Muscle of back (tissue), 3 donors: ENCODE measurements at regions not wholly inside any gene's neighbourhood (a gene's known extent, or its start where the extent isn't known, plus 50 kb on each side); places are given as distances from the start of the nearest gene placed in this dataset.
A peak's percentile ranks its signal among the peaks of the same experiment; 100 is the strongest.

ENCODE experiments used
- DNase-seq, 3 donors: peaks; one replicate each; pipeline versions ENCODE4 v3.0.0 to v3.0.0-alpha.2; 2013

DNA sequence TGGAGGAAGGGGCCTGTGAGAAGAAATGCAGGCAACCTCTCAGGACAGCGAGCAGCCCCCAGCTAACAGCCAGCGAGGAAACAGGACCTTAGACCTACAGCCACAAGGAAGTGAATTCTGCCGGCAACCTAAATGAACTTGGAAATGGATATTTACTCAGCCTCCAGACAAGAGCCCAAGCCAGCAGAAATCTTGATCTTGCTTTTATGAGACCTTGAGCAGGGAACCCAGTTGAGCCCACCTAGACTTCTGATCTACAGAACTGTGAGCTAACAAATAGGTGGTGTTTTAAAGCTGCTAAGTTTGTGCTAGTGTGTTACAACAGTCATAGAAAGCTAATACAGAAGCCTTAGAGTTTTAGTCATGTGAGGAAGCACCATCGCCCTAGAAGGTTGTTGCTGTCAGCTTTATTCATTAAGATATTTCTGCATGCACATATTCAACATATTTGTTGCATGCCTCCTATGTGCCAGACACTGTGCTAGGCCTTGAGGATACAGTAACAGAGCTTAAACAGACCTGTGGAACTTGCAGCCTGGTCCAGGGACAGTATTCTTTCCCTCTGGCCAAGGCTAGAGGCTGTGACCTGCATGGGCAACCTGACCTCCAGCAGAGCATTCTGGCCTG is 50.3 kb downstream of the NALF2 start:
- no peak for DNase-seq

DNA sequence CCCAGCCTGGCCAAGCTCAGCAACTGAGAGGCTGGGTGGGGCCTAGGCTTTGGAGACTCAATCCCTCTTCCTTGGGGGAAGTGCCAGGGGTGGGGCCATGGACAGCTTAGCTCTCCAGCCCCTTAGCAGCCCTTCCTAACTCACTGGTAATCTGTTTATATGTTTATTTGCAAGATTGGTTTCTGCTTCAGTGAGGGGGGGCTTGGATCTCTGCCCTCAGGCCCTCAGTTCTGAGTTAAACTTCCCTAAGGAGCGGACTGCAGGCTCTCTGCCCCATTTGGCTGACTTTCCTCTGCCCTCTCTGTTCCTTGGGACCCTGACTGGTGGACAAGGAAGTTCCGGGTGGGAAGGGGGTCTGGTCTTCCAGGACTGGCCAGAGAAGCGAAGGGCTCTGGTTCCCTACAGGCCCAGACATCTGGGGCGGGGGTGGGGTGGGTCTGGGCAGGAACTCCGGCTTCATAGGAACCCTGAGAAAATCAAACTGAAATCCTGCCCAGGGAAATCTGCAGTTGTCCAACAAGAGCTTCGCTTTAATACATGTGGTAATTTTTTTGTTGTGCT is 51.4 kb downstream of the NALF2 start:
- DNase-seq, result peak; percentile 17 to 82 (median 55)

- peak in 2 of 3 donors; percentile 38 to 49 for DNase-seq
These were observed 52.2 kb downstream of the NALF2 start for GRCh38 chrX:69556060-69557011.

- no peak for DNase-seq
These were observed 52.9 kb upstream of the EDA start for GRCh38 chrX:69562904-69563578.

- no peak for DNase-seq
These were observed 51.2 kb upstream of the EDA start for GRCh38 chrX:69564665-69565064.

DNA sequence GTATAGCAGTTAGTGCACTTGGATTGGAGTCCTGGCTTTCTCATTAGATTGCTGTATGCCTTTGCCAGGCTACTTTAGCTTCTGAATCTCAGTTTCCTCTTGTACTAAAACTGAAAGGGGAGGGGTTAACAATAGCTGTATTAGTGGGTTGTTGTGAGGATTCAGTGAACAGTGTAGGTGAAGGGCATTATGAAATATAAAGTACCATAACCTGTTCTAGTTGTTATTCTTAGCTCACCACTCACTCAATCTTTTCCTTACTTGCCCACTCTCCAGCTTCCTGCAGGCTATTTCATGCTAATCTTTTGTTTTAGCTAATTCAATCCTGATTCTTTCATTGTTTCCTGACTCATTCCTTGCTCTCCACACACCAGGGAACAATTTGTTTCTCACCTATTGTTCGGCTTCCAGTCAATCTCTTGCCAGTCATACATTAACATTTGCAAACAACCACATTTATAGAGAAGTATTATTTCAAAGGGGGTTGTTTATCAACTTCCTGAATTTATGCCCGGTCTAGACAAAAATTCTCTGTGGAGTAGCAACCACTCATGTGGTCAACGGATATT is 50.6 kb upstream of the EDA start:
- no peak for DNase-seq
